Dedifferentiated amniotic fluid mesenchymal stem cell (primary cell): ENCODE measurements at regions not wholly inside any gene's neighbourhood (a gene's known extent, or its start where the extent isn't known, plus 50 kb on each side); places are given as distances from the start of the nearest gene placed in this dataset.

Source experiments
- DNase-seq: peaks from one replicate; pipeline ENCODE4 v3.0.0-alpha.2; 2016; ENCODE audit errors: extremely low spot score

- no peak for DNase-seq
Observed at GRCh38 chr17:13087802-13088201, 70.0 kb upstream of the ELAC2 start.

DNA sequence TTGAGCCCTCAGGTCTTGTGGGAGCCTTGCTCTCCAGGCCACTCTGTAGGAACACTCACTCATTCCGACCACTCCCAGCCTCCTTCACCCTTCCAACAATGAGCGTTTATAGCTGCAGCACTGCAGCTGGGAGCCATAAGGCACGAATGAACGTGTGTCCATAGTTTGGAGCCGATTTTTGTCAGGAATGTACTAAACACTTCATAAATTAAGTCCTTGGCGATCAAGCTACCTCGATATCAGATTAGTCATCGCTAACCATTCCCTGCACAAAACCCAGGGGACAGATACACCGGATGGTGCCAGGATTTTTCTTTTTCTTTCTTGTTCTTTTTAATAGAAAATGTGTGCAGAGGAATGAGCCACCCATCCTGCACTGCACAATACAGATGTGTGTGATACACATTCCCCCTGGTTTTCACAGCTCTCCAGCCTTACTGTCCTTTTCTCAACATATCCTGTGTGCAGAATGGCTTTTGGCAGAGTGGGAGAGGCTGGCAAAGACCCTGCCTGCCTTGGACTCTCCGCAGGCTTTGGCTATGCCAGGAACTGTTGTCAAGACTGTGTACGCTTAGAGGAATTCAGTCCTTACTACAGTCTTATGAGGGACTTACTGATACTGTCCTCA, 68.4 kb upstream of the ELAC2 start:
- DNase-seq, result no peak

DNA sequence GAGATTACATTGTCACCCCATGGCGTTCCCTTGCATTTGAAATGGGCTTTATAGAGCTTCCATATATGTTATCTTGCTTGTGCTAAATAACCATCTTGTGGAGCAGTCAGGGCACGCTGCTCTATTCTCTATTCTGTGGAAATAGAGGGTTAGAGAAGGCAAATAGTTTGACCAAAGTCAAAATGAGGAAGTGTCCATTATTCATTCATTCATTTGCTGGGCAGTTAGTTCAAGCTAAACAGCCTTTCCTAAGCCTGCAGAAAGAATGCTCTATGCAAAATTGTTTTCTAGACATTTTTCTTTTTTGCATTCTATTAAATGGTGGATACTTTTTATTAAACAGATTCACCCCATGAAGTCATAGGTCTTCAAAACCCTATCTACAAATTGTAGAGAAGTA, 67.8 kb upstream of the ELAC2 start:
- no peak for DNase-seq

- DNase-seq, result no peak
Observed at GRCh38 chr17:13084420-13084819, 66.6 kb upstream of the ELAC2 start.

GRCh38 chr17:13078591-13079385, 61.0 kb upstream of the ELAC2 start:
- DNase-seq, result no peak

DNA sequence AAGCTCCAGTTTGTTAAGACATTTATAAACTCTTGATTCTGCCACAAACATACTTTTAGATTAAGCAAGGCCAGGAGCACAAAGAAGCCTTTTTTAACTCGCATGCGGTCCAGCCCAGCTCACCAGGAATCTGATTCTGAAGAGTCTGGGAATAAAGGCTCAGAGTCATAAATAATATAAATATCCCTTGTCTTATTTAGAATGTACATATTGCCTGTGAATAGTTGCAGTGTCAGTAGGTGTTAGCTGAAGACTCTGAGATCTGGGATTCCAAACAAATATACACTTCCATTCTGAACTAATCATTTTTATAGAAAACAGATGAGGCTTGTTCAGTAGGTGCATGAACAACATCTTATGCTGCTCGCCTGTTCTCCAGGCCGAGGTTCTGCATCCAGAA, 59.1 kb upstream of the ELAC2 start:
- DNase-seq, result no peak

GRCh38 chr17:13074026-13074425, 56.2 kb upstream of the ELAC2 start:
- DNase-seq, result peak; percentile 18

- DNase-seq, result no peak
Observed at GRCh38 chr17:13073018-13073417, 55.2 kb upstream of the ELAC2 start.

GRCh38 chr17:13070732-13071131, 52.9 kb upstream of the ELAC2 start:
- DNase-seq, result no peak

DNA sequence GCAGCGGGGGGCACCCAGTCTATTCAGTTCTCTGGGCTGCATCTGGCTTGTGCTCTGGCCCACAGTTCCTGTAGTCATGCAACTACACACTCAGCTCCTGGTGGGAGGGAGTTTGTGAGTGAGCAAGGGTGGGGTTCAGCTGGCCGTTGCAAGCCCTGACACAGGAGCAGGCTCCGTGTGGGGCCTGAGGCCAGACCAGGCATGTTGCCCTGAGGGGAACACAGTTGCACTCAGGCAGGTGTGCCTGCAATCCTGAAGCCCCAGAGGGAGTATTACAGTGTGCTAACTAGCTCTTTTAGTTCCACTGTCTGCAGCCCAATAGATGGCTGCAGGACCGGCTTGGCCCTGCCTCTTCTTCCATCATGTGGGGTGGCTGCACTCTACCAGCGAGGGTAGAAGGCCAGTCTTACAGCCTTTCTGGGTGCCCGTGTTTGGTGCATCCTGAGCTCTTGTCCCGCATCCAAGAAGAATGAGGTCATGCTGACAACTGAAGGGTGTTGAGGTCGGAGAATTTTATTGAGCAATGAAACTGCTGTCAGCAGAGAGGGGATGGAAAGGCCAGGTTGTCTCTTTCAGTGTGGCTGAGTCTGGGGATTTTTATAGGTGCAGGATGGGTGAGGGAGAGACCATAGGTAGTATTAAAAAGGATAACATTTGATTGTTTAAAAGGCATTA, 49.9 kb upstream of the ELAC2 start:
- DNase-seq, result no peak
